OCI-LY1 (cell line): ENCODE measurements at regions not wholly inside any gene's neighbourhood (a gene's known extent, or its start where the extent isn't known, plus 50 kb on each side); places are given as distances from the start of the nearest gene placed in this dataset.

ENCODE experiments used
- EZH2 ChIP-seq: fragments of 200-600 bp; sonication (generic), shearing (Covaris generic); IDR thresholded peaks from 2 replicates; pipeline ENCODE4 v1.8.0; 2017; ENCODE audit warnings: borderline replicate concordance, mixed run types, mild to moderate bottlenecking, antibody characterized with exemption, low read length, moderate library complexity, mixed read lengths
- TF ChIP-seq, protein P1 (sequence below): fragments of 200-600 bp; sonication (generic), shearing (Covaris generic); IDR thresholded peaks from 2 replicates; pipeline ENCODE4 v1.5.1; 2017; ENCODE audit warnings: mild to moderate bottlenecking, antibody characterized with exemption, low read length, moderate library complexity, mixed read lengths

DNA sequence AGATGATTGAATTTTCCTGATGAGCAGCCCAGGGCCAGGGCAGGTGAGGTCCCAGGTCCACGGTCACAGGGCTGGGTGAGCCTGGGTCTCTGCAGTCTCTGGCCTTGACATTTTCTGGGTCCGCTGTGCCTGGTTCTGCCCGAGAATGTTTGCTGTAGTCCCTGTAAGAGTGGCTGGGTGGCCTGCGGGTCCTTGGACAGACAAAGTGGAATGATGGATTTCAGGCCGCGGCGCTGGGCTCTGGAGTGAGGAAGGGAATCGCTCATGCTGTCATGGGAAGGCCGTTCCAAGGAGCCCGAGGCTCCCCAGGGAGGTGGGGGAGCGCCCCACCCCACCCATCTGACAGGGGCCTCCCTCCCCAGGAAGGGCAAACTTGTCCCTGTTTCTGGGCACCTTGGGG, 153.5 kb upstream of the CIBAR2 start:
- TF ChIP-seq, protein P1, sequence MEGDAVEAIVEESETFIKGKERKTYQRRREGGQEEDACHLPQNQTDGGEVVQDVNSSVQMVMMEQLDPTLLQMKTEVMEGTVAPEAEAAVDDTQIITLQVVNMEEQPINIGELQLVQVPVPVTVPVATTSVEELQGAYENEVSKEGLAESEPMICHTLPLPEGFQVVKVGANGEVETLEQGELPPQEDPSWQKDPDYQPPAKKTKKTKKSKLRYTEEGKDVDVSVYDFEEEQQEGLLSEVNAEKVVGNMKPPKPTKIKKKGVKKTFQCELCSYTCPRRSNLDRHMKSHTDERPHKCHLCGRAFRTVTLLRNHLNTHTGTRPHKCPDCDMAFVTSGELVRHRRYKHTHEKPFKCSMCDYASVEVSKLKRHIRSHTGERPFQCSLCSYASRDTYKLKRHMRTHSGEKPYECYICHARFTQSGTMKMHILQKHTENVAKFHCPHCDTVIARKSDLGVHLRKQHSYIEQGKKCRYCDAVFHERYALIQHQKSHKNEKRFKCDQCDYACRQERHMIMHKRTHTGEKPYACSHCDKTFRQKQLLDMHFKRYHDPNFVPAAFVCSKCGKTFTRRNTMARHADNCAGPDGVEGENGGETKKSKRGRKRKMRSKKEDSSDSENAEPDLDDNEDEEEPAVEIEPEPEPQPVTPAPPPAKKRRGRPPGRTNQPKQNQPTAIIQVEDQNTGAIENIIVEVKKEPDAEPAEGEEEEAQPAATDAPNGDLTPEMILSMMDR = no peak
- TF ChIP-seq EZH2 = no peak
